GM10266 (cell line): ENCODE measurements at regions not wholly inside any gene's neighbourhood (a gene's known extent, or its start where the extent isn't known, plus 50 kb on each side); places are given as distances from the start of the nearest gene placed in this dataset.

ENCODE experiments used
- DNase-seq: peaks from one replicate; pipeline ENCODE4 v3.0.0; 2012; ENCODE audit errors: extremely low spot score
- CTCF ChIP-seq: IDR thresholded peaks from 2 replicates; pipeline ENCODE4 v1.5.1; 2012; ENCODE audit warnings: mild to moderate bottlenecking, low read depth; ENCODE audit not compliant: control insufficient read depth, insufficient read depth; ENCODE audit errors: missing control alignments

- DNase-seq: peak; percentile 32
- TF ChIP-seq CTCF: peak; percentile 56
Measured at GRCh38 chr5:164013077-164013670, 507.8 kb downstream of the MAT2B start.

- no peak for DNase-seq
- no peak for TF ChIP-seq CTCF
Measured at GRCh38 chr5:164020116-164020515, 514.7 kb downstream of the MAT2B start.

GRCh38 chr5:164027738-164028137 lies 522.3 kb downstream of the MAT2B start:
- TF ChIP-seq CTCF: no peak
- no peak for DNase-seq

- no peak for DNase-seq
- no peak for TF ChIP-seq CTCF
Measured at GRCh38 chr5:164038128-164038783, 532.8 kb downstream of the MAT2B start.

- DNase-seq: no peak
- no peak for TF ChIP-seq CTCF
Measured at GRCh38 chr5:164041105-164041504, 535.7 kb downstream of the MAT2B start.

GRCh38 chr5:164048359-164048926 lies 543.0 kb downstream of the MAT2B start:
- TF ChIP-seq CTCF: no peak
- DNase-seq: no peak

GRCh38 chr5:164051745-164052144 lies 546.3 kb downstream of the MAT2B start:
- no peak for DNase-seq
- no peak for TF ChIP-seq CTCF
